ENCODE measurements at regions not wholly inside any gene's neighbourhood (a gene's known extent, or its start where the extent isn't known, plus 50 kb on each side); places are given as distances from the start of the nearest gene placed in this dataset.

DNA sequence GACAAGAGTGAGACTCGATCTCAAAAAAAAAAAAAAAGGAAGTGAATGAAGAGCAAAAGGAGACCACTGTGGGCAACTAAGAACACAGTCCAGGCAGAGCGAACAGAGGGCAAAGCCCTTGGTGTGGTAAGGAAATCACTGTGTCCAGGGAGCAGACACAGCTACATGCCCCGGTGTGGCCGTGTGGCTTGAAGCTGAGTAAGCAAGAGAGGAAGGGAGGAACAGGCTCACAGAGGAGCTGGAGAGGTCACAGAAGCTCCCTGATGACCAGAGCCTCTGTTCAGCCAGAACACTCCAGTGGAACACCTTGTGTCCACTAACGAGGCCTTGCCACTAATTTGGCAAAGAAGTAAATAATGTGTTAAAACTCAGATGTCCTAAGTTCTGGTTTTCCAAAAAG lies 60.6 kb upstream of the GATA2 start (continued):
- TF ChIP-seq ZNF114 (CRISPR knock-in tag; IDR thresholded peaks at IDR 0.05) (no peak), ZNF331 (CRISPR knock-in tag; IDR thresholded peaks at IDR 0.05; ENCODE audit: low read depth) (no peak), NANOG (IDR thresholded peaks at IDR 0.05; ENCODE audit: borderline replicate concordance) (no peak), EZH2 (IDR thresholded peaks at IDR 0.05; ENCODE audit: low read depth, unreplicated experiment) (no peak), EZH2phosphoT487 (IDR thresholded peaks at IDR 0.05; ENCODE audit: unreplicated experiment) (no peak), ETS1 (IDR thresholded peaks at IDR 0.05) (no peak), STAT1 (IDR thresholded peaks at IDR 0.05; ENCODE audit: unreplicated experiment) (no peak), JUNB (IDR thresholded peaks at IDR 0.05; ENCODE audit: unreplicated experiment) (no peak), CREB1 (CRISPR knock-in tag; IDR thresholded peaks at IDR 0.05; ENCODE audit: low read depth) (no peak), POLR2AphosphoS5 (IDR thresholded peaks at IDR 0.05; ENCODE audit: low read depth) (no peak), CTCF (conservative IDR thresholded peaks at IDR 0.05; ENCODE audit: low read depth in 2 of 2) (no peak)

- no peak overlapping the region for H3K4me3 Mint-ChIP-seq
- peaks cover 14% of the 10 kb centered on the region for H3K4me1 Mint-ChIP-seq
- no peak overlapping the region for H3K4me2 ChIP-seq
- no peak overlapping the region for H3K27ac ChIP-seq (ENCODE audit: low read depth)
- H3F3A ChIP-seq (replicated peaks; ENCODE audit: low read depth), result no peaks in the 10 kb centered on the region
- peaks cover 26% of the 10 kb centered on the region for H3K27me3 Mint-ChIP-seq (ENCODE audit: insufficient read depth, low read depth, poor library complexity)
- H3K9me2 ChIP-seq (ENCODE audit: insufficient read depth), result no peaks in the 10 kb centered on the region
- H2AFZ ChIP-seq, result no peak overlapping the region
- H3K27me3 ChIP-seq (ENCODE audit: insufficient read depth), result peaks cover 28% of the 10 kb centered on the region
- H3K27ac Mint-ChIP-seq, result no peak overlapping the region
- DNase-seq (ENCODE audit: low spot score) (no peak), ATAC-seq (no peak)
- H3K4me1 ChIP-seq (ENCODE audit: insufficient read depth), result peaks cover 16% of the 10 kb centered on the region; the same call in 1 of the 2 replicates
- H3K9me3 Mint-ChIP-seq, result no peaks in the 10 kb centered on the region; the same call in 2 of the 3 replicates
- H3K79me2 ChIP-seq (replicated peaks; ENCODE audit: insufficient read depth), result no peaks in the 10 kb centered on the region
- H3K36me3 Mint-ChIP-seq (ENCODE audit: low read depth), result no peaks in the 10 kb centered on the region; the same call in 2 of the 3 replicates
- H3K36me3 ChIP-seq (ENCODE audit: insufficient read depth), result no peaks in the 10 kb centered on the region
- H4K20me1 ChIP-seq (replicated peaks; ENCODE audit: insufficient read depth), result no peaks in the 10 kb centered on the region
- H3K4me3 ChIP-seq, result no peak overlapping the region
- TF ChIP-seq STAT1 (IDR thresholded peaks at IDR 0.05; ENCODE audit: unreplicated experiment) (no peak), REST (IDR thresholded peaks at IDR 0.05; ENCODE audit: unreplicated experiment) (no peak), ETS1 (IDR thresholded peaks at IDR 0.05) (no peak)
These were observed 58.9 kb upstream of the GATA2 start for GRCh38 chr3:128551867-128552266.

Data from GM23338 (cell line).